ENCODE measurements at regions not wholly inside any gene's neighbourhood (a gene's known extent, or its start where the extent isn't known, plus 50 kb on each side); places are given as distances from the start of the nearest gene placed in this dataset.

DNA sequence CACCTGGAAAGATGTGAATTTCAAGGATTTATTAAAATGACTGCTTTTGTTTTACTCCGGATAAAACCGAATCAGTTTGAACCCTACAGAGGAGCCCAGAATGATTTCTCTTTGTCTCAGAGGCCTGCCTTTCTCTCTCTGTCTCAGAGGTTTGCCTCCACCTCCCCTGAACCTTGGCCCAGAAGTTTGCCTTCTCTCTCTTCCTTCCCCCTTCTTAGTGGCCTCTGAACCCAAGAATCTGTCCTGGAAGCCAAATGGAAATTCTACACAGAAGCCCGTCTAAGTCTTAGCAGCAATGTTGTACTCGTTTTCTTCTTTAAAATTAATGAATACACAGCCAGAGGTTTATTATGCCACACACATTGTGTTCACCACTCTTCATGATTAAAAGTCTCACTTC is 200.7 kb downstream of the SOCS6 start:
- Histone ChIP-seq H3K27ac (ENCODE audit: low read length) (no peak overlapping the region), H3K9ac (ENCODE audit: low read length) (no peak overlapping the region), H3K4me3 (ENCODE audit: low read length) (no peak overlapping the region), H3K4me2 (ENCODE audit: low read depth, low read length) (no peak overlapping the region), H4K20me1 (ENCODE audit: insufficient read depth, low read length) (no peaks in the 10 kb centered on the region), H3K9me3 (replicated peaks; ENCODE audit: insufficient read depth, low read length) (no peaks in the 10 kb centered on the region), H3K79me2 (ENCODE audit: low read length) (no peaks in the 10 kb centered on the region), H3K36me3 (replicated peaks; ENCODE audit: insufficient read depth, low read length) (no peaks in the 10 kb centered on the region), H3K9me2 (replicated peaks; ENCODE audit: insufficient read depth, low read length) (no peaks in the 10 kb centered on the region), H2AFZ (ENCODE audit: low read length) (peak overlapping the region; percentile 8; the same call in 1 of the 2 replicates), H3K27me3 (replicated peaks; ENCODE audit: insufficient read depth, low read length) (no peaks in the 10 kb centered on the region), H3F3A (ENCODE audit: insufficient read depth, low read length) (no peaks in the 10 kb centered on the region), H3K4me1 (ENCODE audit: low read length) (no peaks in the 10 kb centered on the region)
- TF ChIP-seq EZH2 (optimal IDR thresholded peaks at IDR 0.05; ENCODE audit: low read depth, low read length) (no peak), EZH2phosphoT487 (IDR thresholded peaks at IDR 0.05; ENCODE audit: low read length) (no peak)
- TF ChIP-seq, protein P1, sequence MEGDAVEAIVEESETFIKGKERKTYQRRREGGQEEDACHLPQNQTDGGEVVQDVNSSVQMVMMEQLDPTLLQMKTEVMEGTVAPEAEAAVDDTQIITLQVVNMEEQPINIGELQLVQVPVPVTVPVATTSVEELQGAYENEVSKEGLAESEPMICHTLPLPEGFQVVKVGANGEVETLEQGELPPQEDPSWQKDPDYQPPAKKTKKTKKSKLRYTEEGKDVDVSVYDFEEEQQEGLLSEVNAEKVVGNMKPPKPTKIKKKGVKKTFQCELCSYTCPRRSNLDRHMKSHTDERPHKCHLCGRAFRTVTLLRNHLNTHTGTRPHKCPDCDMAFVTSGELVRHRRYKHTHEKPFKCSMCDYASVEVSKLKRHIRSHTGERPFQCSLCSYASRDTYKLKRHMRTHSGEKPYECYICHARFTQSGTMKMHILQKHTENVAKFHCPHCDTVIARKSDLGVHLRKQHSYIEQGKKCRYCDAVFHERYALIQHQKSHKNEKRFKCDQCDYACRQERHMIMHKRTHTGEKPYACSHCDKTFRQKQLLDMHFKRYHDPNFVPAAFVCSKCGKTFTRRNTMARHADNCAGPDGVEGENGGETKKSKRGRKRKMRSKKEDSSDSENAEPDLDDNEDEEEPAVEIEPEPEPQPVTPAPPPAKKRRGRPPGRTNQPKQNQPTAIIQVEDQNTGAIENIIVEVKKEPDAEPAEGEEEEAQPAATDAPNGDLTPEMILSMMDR (IDR thresholded peaks at IDR 0.05; ENCODE audit: low read length) = no peak
- no peak for DNase-seq

DNA sequence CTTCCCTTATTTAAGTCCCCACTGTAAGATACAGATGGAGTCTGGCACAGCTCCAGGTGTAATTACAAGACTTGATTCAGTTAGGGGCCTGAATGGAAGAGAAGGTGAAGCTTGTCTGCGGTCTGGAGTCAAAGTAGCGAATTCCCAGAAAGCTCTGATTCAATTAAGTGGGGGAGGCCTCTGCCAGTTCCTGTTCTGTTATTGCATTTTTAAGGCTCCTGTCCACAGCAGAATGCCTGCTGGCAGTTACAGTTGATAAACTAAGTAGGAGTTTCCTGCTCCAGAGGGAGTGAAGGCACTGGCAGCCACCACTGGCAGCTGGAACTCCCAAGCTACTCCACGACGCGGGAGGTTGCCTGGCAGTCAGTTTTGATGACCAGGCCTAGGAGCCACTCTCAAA is 181.1 kb downstream of the SOCS6 start:
- Histone ChIP-seq H2AFZ (ENCODE audit: low read length) (no peak overlapping the region), H3F3A (ENCODE audit: insufficient read depth, low read length) (no peaks in the 10 kb centered on the region), H3K9ac (ENCODE audit: low read length) (no peak overlapping the region), H3K9me3 (replicated peaks; ENCODE audit: insufficient read depth, low read length) (no peaks in the 10 kb centered on the region), H3K79me2 (ENCODE audit: low read length) (no peaks in the 10 kb centered on the region), H3K27ac (ENCODE audit: low read length) (no peak overlapping the region), H3K36me3 (replicated peaks; ENCODE audit: insufficient read depth, low read length) (no peaks in the 10 kb centered on the region), H4K20me1 (ENCODE audit: insufficient read depth, low read length) (no peaks in the 10 kb centered on the region), H3K4me1 (ENCODE audit: low read length) (peaks cover 3% of the 10 kb centered on the region; the same call in 1 of the 2 replicates), H3K4me2 (ENCODE audit: low read depth, low read length) (no peak overlapping the region), H3K27me3 (replicated peaks; ENCODE audit: insufficient read depth, low read length) (no peaks in the 10 kb centered on the region), H3K4me3 (ENCODE audit: low read length) (no peak overlapping the region), H3K9me2 (replicated peaks; ENCODE audit: insufficient read depth, low read length) (no peaks in the 10 kb centered on the region)
- DNase-seq = no peak
- TF ChIP-seq, protein P1 (IDR thresholded peaks at IDR 0.05; ENCODE audit: low read length) = no peak

DNA sequence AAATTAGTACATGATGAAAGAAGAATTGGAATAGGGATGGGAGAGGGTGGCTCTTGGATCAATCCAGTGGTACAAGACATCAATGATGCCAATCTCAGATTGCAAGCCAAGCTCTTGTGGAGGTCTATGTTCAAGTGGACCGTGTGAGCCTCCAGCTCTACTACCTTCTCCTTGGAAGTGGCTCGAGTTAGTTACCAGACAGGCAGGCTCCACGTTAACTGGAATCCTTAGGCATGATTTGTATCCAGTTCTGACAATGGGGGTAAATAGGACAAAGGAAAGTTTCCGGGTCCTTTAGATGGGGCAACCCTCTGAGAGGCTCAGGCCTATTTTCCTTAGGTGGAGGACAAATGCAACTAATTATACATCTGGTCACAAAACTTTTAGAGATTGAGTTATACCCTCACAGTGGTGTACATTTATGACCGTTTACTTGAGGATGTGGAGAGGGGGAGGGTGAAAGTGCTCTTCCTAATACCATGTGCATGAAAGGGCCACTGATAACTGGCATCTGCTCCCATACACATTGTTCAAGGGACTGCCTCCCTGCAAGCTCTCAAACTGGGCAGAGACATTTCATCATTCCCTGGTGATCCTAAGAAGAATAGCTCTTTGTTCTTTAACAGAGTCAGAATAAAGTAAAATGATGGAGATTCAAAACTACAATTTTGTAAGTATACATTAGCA is 180.2 kb downstream of the SOCS6 start:
- Histone ChIP-seq H3K9me3 (replicated peaks; ENCODE audit: insufficient read depth, low read length) (no peaks in the 10 kb centered on the region), H3K9me2 (replicated peaks; ENCODE audit: insufficient read depth, low read length) (no peaks in the 10 kb centered on the region), H3K79me2 (ENCODE audit: low read length) (no peaks in the 10 kb centered on the region), H3K4me2 (ENCODE audit: low read depth, low read length) (no peak overlapping the region), H3K9ac (ENCODE audit: low read length) (no peak overlapping the region), H3K36me3 (replicated peaks; ENCODE audit: insufficient read depth, low read length) (no peaks in the 10 kb centered on the region), H4K20me1 (ENCODE audit: insufficient read depth, low read length) (no peaks in the 10 kb centered on the region), H3K4me1 (ENCODE audit: low read length) (peaks cover 3% of the 10 kb centered on the region; the same call in 1 of the 2 replicates), H3K27ac (ENCODE audit: low read length) (no peak overlapping the region), H3K27me3 (replicated peaks; ENCODE audit: insufficient read depth, low read length) (no peaks in the 10 kb centered on the region), H2AFZ (ENCODE audit: low read length) (no peak overlapping the region), H3K4me3 (ENCODE audit: low read length) (no peak overlapping the region), H3F3A (ENCODE audit: insufficient read depth, low read length) (no peaks in the 10 kb centered on the region)
- no peak for DNase-seq
- TF ChIP-seq EZH2phosphoT487 (IDR thresholded peaks at IDR 0.05; ENCODE audit: low read length) (no peak), EZH2 (optimal IDR thresholded peaks at IDR 0.05; ENCODE audit: low read depth, low read length) (no peak)
- TF ChIP-seq, protein P1 (IDR thresholded peaks at IDR 0.05; ENCODE audit: low read length) = no peak
